ENCODE measurements at regions not wholly inside any gene's neighbourhood (a gene's known extent, or its start where the extent isn't known, plus 50 kb on each side); places are given as distances from the start of the nearest gene placed in this dataset.

DNA sequence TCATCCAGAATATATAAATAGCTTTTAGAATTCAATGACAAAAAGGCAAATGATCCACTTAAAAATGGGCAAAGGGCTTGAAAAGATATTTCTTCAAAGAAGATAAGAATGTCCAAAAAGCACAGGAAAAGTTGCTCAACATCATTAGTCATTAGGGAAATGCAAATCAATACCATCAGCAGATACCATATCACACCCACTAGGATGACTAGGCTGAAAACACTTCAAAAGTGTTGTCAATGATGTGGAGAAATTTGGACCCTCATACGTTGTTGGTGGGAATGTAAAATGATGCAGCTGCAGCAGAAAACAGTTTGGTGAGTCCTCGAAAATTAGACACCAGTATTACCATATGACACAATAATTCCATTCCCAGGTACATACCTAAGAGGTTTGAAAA lies 303.6 kb upstream of the SLC35B3 start:
- TF ChIP-seq EZH2 (IDR thresholded peaks at IDR 0.05; ENCODE audit: borderline replicate concordance, low read length) (no peak), CTCF (conservative IDR thresholded peaks at IDR 0.05 in 1 of 2, IDR thresholded peaks at IDR 0.05 in 1 of 2; ENCODE audit: extremely low read depth in 1 of 2, insufficient read depth in 1 of 2, low read depth in 1 of 2, low read length in 2 of 2) (no peak)

Data from mammary epithelial cell (primary cell).